ENCODE measurements at regions not wholly inside any gene's neighbourhood (a gene's known extent, or its start where the extent isn't known, plus 50 kb on each side); places are given as distances from the start of the nearest gene placed in this dataset.
"Not testable (repeated sequence)": the region's sequence is repeated elsewhere in the genome, so short reads cannot be mapped to it uniquely, and the experiment has no call there.

GRCh38 chr5:18732556-18733479 lies 1098.6 kb downstream of the TAF11L14 start:
- DNase-seq, result no peak
- Histone ChIP-seq H3K27me3 (replicated peaks; ENCODE audit: control insufficient read depth, insufficient read depth, low read length) (no peaks in the 10 kb centered on the region), H3K4me3 (ENCODE audit: low read depth, low read length) (no peak overlapping the region), H3K9me3 (no peaks in the 10 kb centered on the region), H3K4me1 (no peaks in the 10 kb centered on the region), H3K36me3 (ENCODE audit: control insufficient read depth, insufficient read depth, low read length) (no peaks in the 10 kb centered on the region)
- no peak for TF ChIP-seq CTCF (IDR thresholded peaks at IDR 0.05; ENCODE audit: insufficient read depth in 1 of 2, low read depth in 1 of 2, low read length in 1 of 2, severe bottlenecking in 1 of 2, unreplicated experiment in 1 of 2)
- no peak overlapping the region for H3K27ac Mint-ChIP-seq (ENCODE audit: unreplicated experiment)
- intact Hi-C loops (cut with micrococcal nuclease; ENCODE audit: unreplicated experiment), result no loop called here
- H3K36me3 Mint-ChIP-seq (ENCODE audit: insufficient read depth, unreplicated experiment), result no peaks in the 10 kb centered on the region
- H3K4me3 Mint-ChIP-seq (ENCODE audit: unreplicated experiment), result no peak overlapping the region
- H3K9me3 Mint-ChIP-seq (ENCODE audit: unreplicated experiment), result no peaks in the 10 kb centered on the region
- BruUV-seq (replicated peaks), result no TSS peak
- ChIA-PET CTCF (no interaction called here), POLR2A (no interaction called here)
- H3K27me3 Mint-ChIP-seq (ENCODE audit: insufficient read depth, unreplicated experiment), result no peaks in the 10 kb centered on the region
- H3K4me1 Mint-ChIP-seq (ENCODE audit: low read depth, unreplicated experiment), result no peaks in the 10 kb centered on the region

- no peak for DNase-seq
- TF ChIP-seq CTCF (IDR thresholded peaks at IDR 0.05; ENCODE audit: insufficient read depth in 1 of 2, low read depth in 1 of 2, low read length in 1 of 2, severe bottlenecking in 1 of 2, unreplicated experiment in 1 of 2), result no peak
- no peak overlapping the region for H3K4me3 ChIP-seq (ENCODE audit: low read depth, low read length)
- no peak overlapping the region for H3K4me3 Mint-ChIP-seq (ENCODE audit: unreplicated experiment)
- H3K36me3 Mint-ChIP-seq (ENCODE audit: insufficient read depth, unreplicated experiment), result no peaks in the 10 kb centered on the region
- no peak overlapping the region for H3K27ac Mint-ChIP-seq (ENCODE audit: unreplicated experiment)
- no peaks in the 10 kb centered on the region for H3K27me3 Mint-ChIP-seq (ENCODE audit: insufficient read depth, unreplicated experiment)
- BruUV-seq (replicated peaks), result no TSS peak
- no peaks in the 10 kb centered on the region for H3K4me1 Mint-ChIP-seq (ENCODE audit: low read depth, unreplicated experiment)
- H3K9me3 Mint-ChIP-seq (ENCODE audit: unreplicated experiment), result no peaks in the 10 kb centered on the region
- no peaks in the 10 kb centered on the region for H3K4me1 ChIP-seq
- CTCF ChIA-PET, result no interaction called here
- H3K27me3 ChIP-seq (replicated peaks; ENCODE audit: control insufficient read depth, insufficient read depth, low read length), result no peaks in the 10 kb centered on the region
- intact Hi-C loops (cut with micrococcal nuclease; ENCODE audit: unreplicated experiment), result no loop called here
- H3K36me3 ChIP-seq (ENCODE audit: control insufficient read depth, insufficient read depth, low read length), result no peaks in the 10 kb centered on the region
- no peaks in the 10 kb centered on the region for H3K9me3 ChIP-seq
- POLR2A ChIA-PET, result no interaction called here
Measured at GRCh38 chr5:18736051-18736398, 1101.8 kb downstream of the TAF11L14 start.

GRCh38 chr5:18736736-18737135 lies 1102.5 kb downstream of the TAF11L14 start:
- H3K36me3 Mint-ChIP-seq (ENCODE audit: insufficient read depth, unreplicated experiment); POLR2A ChIA-PET; H3K27me3 Mint-ChIP-seq (ENCODE audit: insufficient read depth, unreplicated experiment); BruUV-seq (replicated peaks); H3K4me3 ChIP-seq (ENCODE audit: low read depth, low read length); intact Hi-C loops (cut with micrococcal nuclease; ENCODE audit: unreplicated experiment); DNase-seq; H3K9me3 Mint-ChIP-seq (ENCODE audit: unreplicated experiment); CTCF ChIA-PET; H3K27ac Mint-ChIP-seq (ENCODE audit: unreplicated experiment); H3K27me3 ChIP-seq (replicated peaks; ENCODE audit: control insufficient read depth, insufficient read depth, low read length); H3K9me3 ChIP-seq; H3K36me3 ChIP-seq (ENCODE audit: control insufficient read depth, insufficient read depth, low read length); H3K4me1 ChIP-seq; H3K4me1 Mint-ChIP-seq (ENCODE audit: low read depth, unreplicated experiment); H3K4me3 Mint-ChIP-seq (ENCODE audit: unreplicated experiment): not testable (repeated sequence)
